GM19455 (cell line): ENCODE measurements at regions not wholly inside any gene's neighbourhood (a gene's known extent, or its start where the extent isn't known, plus 50 kb on each side); places are given as distances from the start of the nearest gene placed in this dataset.
"Not testable (repeated sequence)": the region's sequence is repeated elsewhere in the genome, so short reads cannot be mapped to it uniquely, and the experiment has no call there.

Experiments used
- ATAC-seq: cut with Tn5 transposase; IDR thresholded peaks from one replicate; pipeline ENCODE4 v1.9.1; 2021; ENCODE audit not compliant: unreplicated experiment

GRCh38 chr14:56996721-56997399, 186.6 kb upstream of the OTX2 start:
- no peak for ATAC-seq

- ATAC-seq = no peak
Observed at GRCh38 chr14:56995010-56995409, 184.7 kb upstream of the OTX2 start.

DNA sequence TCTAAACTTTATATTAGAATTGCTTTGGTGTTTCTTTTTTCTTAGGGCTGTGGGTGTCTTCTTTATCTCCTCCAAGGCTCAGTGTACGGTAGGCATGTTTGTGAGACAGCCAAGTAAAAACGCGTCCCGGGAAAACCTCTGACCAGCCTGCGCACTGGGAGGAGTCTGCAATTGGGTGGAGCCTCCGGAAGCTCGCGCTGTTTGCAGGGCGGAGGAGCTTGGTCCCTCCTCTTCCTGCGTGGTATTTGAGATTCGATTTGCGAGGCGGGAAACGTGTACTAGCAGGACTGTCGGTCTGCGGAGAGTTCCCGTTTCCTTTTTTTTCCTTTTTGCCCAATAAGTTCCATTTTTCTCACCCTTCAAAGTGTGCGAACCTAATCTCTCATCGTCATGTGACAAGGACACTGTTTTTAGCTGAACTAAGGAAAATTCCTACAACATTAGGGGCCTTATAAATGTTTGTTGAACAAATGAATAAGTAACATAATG, 182.1 kb upstream of the OTX2 start:
- no peak for ATAC-seq

DNA sequence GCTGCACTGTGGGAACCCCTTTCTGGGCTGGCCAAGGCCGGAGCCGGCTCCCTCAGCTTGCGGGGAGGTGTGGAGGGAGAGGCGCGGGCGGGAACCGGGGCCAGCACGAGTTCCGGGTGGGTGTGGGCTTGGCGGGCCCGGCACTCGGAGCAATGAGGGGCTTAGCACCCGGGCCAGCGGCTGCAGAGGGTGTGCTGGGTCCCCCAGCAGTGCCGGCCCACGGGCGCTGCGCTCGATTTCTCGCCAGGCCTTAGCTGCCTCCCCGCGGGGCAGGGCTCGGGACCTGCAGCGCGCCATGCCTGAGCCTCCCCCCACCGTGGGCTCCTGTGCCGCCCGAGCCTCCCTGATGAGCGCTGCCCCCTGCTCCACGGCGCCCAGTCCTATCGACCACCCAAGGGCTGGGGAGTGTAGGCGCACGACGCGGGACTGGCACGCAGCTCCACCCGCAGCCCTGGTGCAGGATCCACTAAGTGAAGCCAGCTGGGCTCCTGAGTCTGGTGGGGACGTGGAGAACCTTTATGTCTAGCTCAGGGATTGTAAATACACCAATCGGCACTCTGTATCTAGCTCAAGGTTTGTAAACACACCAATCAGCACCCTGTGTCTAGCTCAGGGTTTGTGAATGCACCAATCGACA, 180.8 kb upstream of the OTX2 start:
- ATAC-seq = not testable (repeated sequence)

- no peak for ATAC-seq
Observed at GRCh38 chr14:56989359-56989758, 179.1 kb upstream of the OTX2 start.

GRCh38 chr14:56979936-56980335, 169.7 kb upstream of the OTX2 start:
- no peak for ATAC-seq

GRCh38 chr14:56976211-56976610, 165.9 kb upstream of the OTX2 start:
- ATAC-seq = no peak

DNA sequence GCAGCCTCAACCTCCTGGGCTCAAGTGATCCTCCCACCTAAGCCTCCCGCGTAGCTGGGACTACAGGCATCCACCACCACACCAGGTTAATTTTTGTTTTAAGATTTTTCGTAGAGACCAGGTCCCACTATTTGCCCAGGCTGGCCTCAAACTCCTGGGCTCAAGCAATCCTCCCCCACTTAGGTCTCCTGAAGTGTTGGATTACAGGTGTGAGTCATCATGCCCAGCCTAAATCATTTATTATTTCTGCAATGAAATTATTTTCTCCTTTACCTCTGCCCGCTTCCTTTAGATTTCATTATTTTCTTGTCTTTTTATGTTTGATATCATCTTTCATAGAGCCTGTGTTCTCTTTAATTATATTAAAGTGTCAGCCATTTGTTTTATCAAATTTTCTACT, 165.2 kb upstream of the OTX2 start:
- ATAC-seq = no peak

GRCh38 chr14:56972948-56973347, 162.7 kb upstream of the OTX2 start:
- no peak for ATAC-seq

GRCh38 chr14:56964895-56965294, 154.6 kb upstream of the OTX2 start:
- no peak for ATAC-seq

- no peak for ATAC-seq
Observed at GRCh38 chr14:56963381-56963780, 153.1 kb upstream of the OTX2 start.

DNA sequence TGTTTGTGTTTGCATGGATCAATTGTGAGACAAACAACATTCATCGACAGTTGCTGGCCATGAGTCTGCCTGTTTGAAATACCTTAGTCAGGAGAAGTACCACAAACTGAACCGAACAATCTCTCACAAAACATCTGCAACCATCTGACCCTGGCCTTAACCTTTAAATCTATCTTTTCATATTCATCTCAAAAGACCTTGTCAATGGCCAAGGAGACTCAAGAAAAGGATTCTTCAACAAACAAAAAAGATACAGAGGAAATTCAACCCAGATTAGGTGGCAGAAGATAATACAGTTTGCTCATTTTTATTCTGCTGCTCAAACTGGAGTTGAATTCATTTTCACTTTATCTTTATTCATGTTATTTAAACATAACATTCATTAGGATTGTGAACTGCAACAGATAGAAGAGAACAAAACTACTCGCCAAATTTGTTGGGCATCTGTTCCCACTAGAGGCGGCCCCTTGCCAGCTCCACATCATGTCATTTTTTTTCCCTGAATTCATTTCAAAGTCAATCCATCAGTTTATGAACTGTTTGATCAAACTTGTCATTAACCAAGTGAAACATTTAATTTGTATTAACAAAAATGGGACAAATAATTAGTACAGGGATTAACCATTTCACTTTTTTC, 152.3 kb upstream of the OTX2 start:
- no peak for ATAC-seq

- ATAC-seq = no peak
Observed at GRCh38 chr14:56959869-56960268, 149.6 kb upstream of the OTX2 start.

- ATAC-seq = no peak
Observed at GRCh38 chr14:56959121-56959520, 148.8 kb upstream of the OTX2 start.

- no peak for ATAC-seq
Observed at GRCh38 chr14:56956182-56956581, 145.9 kb upstream of the OTX2 start.

GRCh38 chr14:56955745-56956144, 145.5 kb upstream of the OTX2 start:
- ATAC-seq = no peak

- ATAC-seq = no peak
Observed at GRCh38 chr14:56953884-56954283, 143.6 kb upstream of the OTX2 start.

- ATAC-seq = no peak
Observed at GRCh38 chr14:56952766-56953473, 142.6 kb upstream of the OTX2 start.

GRCh38 chr14:56949828-56950227, 139.5 kb upstream of the OTX2 start:
- ATAC-seq = no peak

- ATAC-seq = no peak
Observed at GRCh38 chr14:56945291-56945690, 135.0 kb upstream of the OTX2 start.

DNA sequence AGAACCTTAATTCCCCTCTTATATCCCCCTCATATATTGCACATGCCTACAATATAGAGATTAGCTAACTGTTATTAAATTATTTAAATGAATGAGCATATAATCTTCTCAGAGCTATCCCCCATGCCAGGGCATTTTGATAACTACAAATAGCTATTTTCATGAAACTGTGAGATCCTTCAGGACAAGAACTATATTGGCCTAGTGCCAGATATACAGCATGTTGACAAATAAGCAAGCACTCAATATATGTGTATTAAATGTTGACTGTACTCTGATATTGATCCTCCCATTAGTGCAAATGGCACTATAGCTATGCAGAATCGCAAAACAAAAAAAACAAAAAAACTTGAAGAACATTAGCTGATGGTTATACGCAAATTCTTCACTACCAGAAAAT, 134.1 kb upstream of the OTX2 start:
- no peak for ATAC-seq

GRCh38 chr14:56933446-56933845, 123.2 kb upstream of the OTX2 start:
- no peak for ATAC-seq
